Neural cell (in vitro differentiated cells): ENCODE measurements at regions not wholly inside any gene's neighbourhood (a gene's known extent, or its start where the extent isn't known, plus 50 kb on each side); places are given as distances from the start of the nearest gene placed in this dataset.
"Not testable (repeated sequence)": the region's sequence is repeated elsewhere in the genome, so short reads cannot be mapped to it uniquely, and the experiment has no call there.

Source experiments
- CTCF ChIP-seq: fragments of 450-650 bp; IDR thresholded peaks from 2 replicates; pipeline ENCODE4 v1.5.1; 2014; ENCODE audit warnings: antibody characterized with exemption, mild to moderate bottlenecking, moderate library complexity; ENCODE audit not compliant: poor library complexity, severe bottlenecking
- EP300 ChIP-seq: fragments of 450-650 bp; conservative IDR thresholded peaks from 2 replicates; pipeline ENCODE4 v1.6.1; 2014; ENCODE audit warnings: antibody characterized with exemption, mild to moderate bottlenecking, moderate library complexity; ENCODE audit not compliant: poor library complexity, severe bottlenecking

- TF ChIP-seq CTCF, EP300: not testable (repeated sequence)
Measured at GRCh38 chrX:94341730-94342129, 667.7 kb downstream of the FAM133A start.
